Stimulated activated CD8-positive, alpha-beta memory T cell treated with anti-CD3 and anti-CD28 coated beads, Interleukin-4, amount 100 ng/mL, for 48 hours (primary cell): ENCODE measurements at regions not wholly inside any gene's neighbourhood (a gene's known extent, or its start where the extent isn't known, plus 50 kb on each side); places are given as distances from the start of the nearest gene placed in this dataset.
"Not testable (repeated sequence)": the region's sequence is repeated elsewhere in the genome, so short reads cannot be mapped to it uniquely, and the experiment has no call there.

Experiments
- DNase-seq: peaks from one replicate; pipeline ENCODE4 v3.0.0-alpha.2; 2020

- no peak for DNase-seq
Measured at GRCh38 chr20:36082315-36082915, 72.1 kb upstream of the EPB41L1 start.

GRCh38 chr20:36083200-36083599, 71.3 kb upstream of the EPB41L1 start:
- DNase-seq: not testable (repeated sequence)

GRCh38 chr20:36084356-36084755, 70.2 kb upstream of the EPB41L1 start:
- no peak for DNase-seq

GRCh38 chr20:36084897-36085613, 69.5 kb upstream of the EPB41L1 start:
- no peak for DNase-seq

GRCh38 chr20:36085686-36086267, 68.8 kb upstream of the EPB41L1 start:
- peak; percentile 33 for DNase-seq

- no peak for DNase-seq
Measured at GRCh38 chr20:36086767-36087166, 67.8 kb upstream of the EPB41L1 start.

GRCh38 chr20:36090223-36090622, 64.3 kb upstream of the EPB41L1 start:
- no peak for DNase-seq

- DNase-seq: no peak
Measured at GRCh38 chr20:36091561-36092397, 62.8 kb upstream of the EPB41L1 start.

- DNase-seq: peak; percentile 29
Measured at GRCh38 chr20:36092398-36093024, 62.0 kb upstream of the EPB41L1 start.

GRCh38 chr20:36093025-36093803, 61.3 kb upstream of the EPB41L1 start:
- DNase-seq: peak; percentile 46

- DNase-seq: no peak
Measured at GRCh38 chr20:36093804-36094145, 60.8 kb upstream of the EPB41L1 start.

GRCh38 chr20:36094497-36094896, 60.0 kb upstream of the EPB41L1 start:
- no peak for DNase-seq

GRCh38 chr20:36096435-36096834, 58.1 kb upstream of the EPB41L1 start:
- DNase-seq: no peak

GRCh38 chr20:36097337-36098151, 57.0 kb upstream of the EPB41L1 start:
- no peak for DNase-seq

GRCh38 chr20:36098364-36098763, 56.2 kb upstream of the EPB41L1 start:
- no peak for DNase-seq

- DNase-seq: no peak
Measured at GRCh38 chr20:36099106-36099505, 55.4 kb upstream of the EPB41L1 start.

- DNase-seq: no peak
Measured at GRCh38 chr20:36101192-36101591, 53.3 kb upstream of the EPB41L1 start.

- DNase-seq: no peak
Measured at GRCh38 chr20:36102306-36102705, 52.2 kb upstream of the EPB41L1 start.

- no peak for DNase-seq
Measured at GRCh38 chr20:36102809-36103596, 51.5 kb upstream of the EPB41L1 start.

- no peak for DNase-seq
Measured at GRCh38 chr20:36104244-36104643, 50.3 kb upstream of the EPB41L1 start.
